Lower lobe of right lung (tissue), 2 donors: ENCODE measurements at regions not wholly inside any gene's neighbourhood (a gene's known extent, or its start where the extent isn't known, plus 50 kb on each side); places are given as distances from the start of the nearest gene placed in this dataset.
A peak's percentile ranks its signal among the peaks of the same experiment; 100 is the strongest.

ENCODE experiments used
- ATAC-seq, 2 donors: fragments of 200-7000 bp; cut with Tn5 transposase; one replicate each; pipeline ENCODE4 v1.9.1; 2020 to 2022; ENCODE audit warnings: mild to moderate bottlenecking in 2 of 2, moderate library complexity in 2 of 2
- DNase-seq: peaks from one replicate; pipeline ENCODE4 v3.0.0-alpha.2; 2020
- H3K27ac ChIP-seq: fragments of 200-600 bp; one replicate; pipeline ENCODE4 v1.8.0; 2022
- H3K27me3 ChIP-seq: fragments of 200-600 bp; one replicate; pipeline ENCODE4 v1.8.0; 2022; ENCODE audit warnings: low read depth
- H3K36me3 ChIP-seq: fragments of 200-600 bp; one replicate; pipeline ENCODE4 v1.8.0; 2022; ENCODE audit warnings: mild to moderate bottlenecking
- H3K4me1 ChIP-seq: fragments of 200-600 bp; one replicate; pipeline ENCODE4 v1.8.0; 2022
- H3K4me3 ChIP-seq: fragments of 200-600 bp; one replicate; pipeline ENCODE4 v1.8.0; 2022; ENCODE audit warnings: mild to moderate bottlenecking
- H3K9me3 ChIP-seq: fragments of 200-600 bp; one replicate; pipeline ENCODE4 v1.8.0; 2022
- intact Hi-C: fragments of 100-400 bp; cut with DNase I; formaldehyde crosslinking; loops from one replicate; pipeline ENCODE4 v1.11.0; 2022
- TF ChIP-seq, protein P1 (sequence below): fragments of 200-600 bp; IDR thresholded peaks from one replicate; pipeline ENCODE4 v1.8.0; 2022; ENCODE audit warnings: antibody characterized with exemption, mild to moderate bottlenecking
- donor health status: DM: no; HTN: yes; CAD: no; lungs with severe emphysema.

DNA sequence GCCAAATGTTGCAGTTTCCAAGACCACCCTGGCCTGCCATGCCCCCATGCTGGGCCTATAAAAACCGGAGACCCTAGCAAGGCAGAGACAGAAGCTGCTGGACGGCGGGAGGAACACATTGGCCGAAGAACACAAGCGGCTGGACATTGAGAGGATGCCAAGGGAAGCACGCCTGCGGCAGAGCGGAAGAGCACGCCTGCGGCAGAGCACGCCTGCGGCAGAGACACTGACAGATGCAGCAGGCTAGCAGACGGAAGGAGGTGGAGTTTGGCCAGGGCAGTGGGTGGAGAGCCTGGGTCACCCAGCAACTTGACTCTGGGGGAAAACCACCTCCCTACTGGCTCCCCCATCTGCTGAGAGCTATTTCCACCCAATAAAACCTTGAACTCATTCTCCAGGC is 322.3 kb upstream of the TBL1XR1 start:
- intact Hi-C loops: no loop called here
- H3K4me3 ChIP-seq: no peak overlapping the region
- TF ChIP-seq, protein P1, sequence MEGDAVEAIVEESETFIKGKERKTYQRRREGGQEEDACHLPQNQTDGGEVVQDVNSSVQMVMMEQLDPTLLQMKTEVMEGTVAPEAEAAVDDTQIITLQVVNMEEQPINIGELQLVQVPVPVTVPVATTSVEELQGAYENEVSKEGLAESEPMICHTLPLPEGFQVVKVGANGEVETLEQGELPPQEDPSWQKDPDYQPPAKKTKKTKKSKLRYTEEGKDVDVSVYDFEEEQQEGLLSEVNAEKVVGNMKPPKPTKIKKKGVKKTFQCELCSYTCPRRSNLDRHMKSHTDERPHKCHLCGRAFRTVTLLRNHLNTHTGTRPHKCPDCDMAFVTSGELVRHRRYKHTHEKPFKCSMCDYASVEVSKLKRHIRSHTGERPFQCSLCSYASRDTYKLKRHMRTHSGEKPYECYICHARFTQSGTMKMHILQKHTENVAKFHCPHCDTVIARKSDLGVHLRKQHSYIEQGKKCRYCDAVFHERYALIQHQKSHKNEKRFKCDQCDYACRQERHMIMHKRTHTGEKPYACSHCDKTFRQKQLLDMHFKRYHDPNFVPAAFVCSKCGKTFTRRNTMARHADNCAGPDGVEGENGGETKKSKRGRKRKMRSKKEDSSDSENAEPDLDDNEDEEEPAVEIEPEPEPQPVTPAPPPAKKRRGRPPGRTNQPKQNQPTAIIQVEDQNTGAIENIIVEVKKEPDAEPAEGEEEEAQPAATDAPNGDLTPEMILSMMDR: no peak

GRCh38 chr3:177521305-177521704 is 324.0 kb upstream of the TBL1XR1 start:
- Histone ChIP-seq H3K36me3 (no peaks in the 10 kb centered on the region), H3K9me3 (no peaks in the 10 kb centered on the region), H3K27me3 (no peaks in the 10 kb centered on the region), H3K4me3 (no peak overlapping the region), H3K4me1 (peaks cover 16% of the 10 kb centered on the region), H3K27ac (no peak overlapping the region)
- peak; percentile 84 for DNase-seq
- peak; percentile 90 to 96 for ATAC-seq
- TF ChIP-seq, protein P1: peak; percentile 41
- intact Hi-C loops: no loop called here

More for the DNA sequence above, 322.3 kb upstream of the TBL1XR1 start:
- Histone ChIP-seq H3K27ac (no peak overlapping the region), H3K36me3 (no peaks in the 10 kb centered on the region), H3K4me1 (peaks cover 19% of the 10 kb centered on the region), H3K27me3 (no peaks in the 10 kb centered on the region), H3K9me3 (no peaks in the 10 kb centered on the region)
- DNase-seq: no peak
- no peak for ATAC-seq

DNA sequence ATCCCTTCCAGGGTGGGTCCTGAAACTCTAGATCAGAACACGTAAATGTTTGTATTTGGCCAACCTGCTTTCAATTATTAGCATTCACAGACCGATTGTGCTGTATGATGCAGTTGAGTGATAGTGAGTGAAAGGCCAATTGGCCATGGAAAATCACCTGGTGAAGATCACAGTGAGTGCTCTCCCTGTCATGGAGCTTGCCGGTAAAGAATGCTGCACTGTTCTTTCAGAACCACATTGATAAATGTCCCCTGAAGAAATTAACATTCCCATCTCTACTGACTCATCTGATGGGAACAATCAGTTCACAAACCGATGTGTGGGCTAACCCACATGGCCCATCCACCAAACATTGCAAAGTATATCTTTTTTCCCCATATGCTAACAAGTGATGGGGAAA is 324.8 kb upstream of the TBL1XR1 start:
- Histone ChIP-seq H3K36me3 (no peaks in the 10 kb centered on the region), H3K27me3 (no peaks in the 10 kb centered on the region), H3K4me1 (peaks cover 17% of the 10 kb centered on the region), H3K9me3 (no peaks in the 10 kb centered on the region), H3K27ac (no peak overlapping the region), H3K4me3 (no peak overlapping the region)
- intact Hi-C loops: no loop called here
- ATAC-seq (no peak), DNase-seq (no peak)
- TF ChIP-seq, protein P1: no peak

GRCh38 chr3:177523067-177523675 is 325.9 kb upstream of the TBL1XR1 start:
- Histone ChIP-seq H3K4me1 (peaks cover 17% of the 10 kb centered on the region), H3K9me3 (no peaks in the 10 kb centered on the region), H3K27me3 (no peaks in the 10 kb centered on the region), H3K4me3 (no peak overlapping the region), H3K27ac (no peak overlapping the region), H3K36me3 (no peaks in the 10 kb centered on the region)
- DNase-seq (no peak), ATAC-seq (no peak)
- TF ChIP-seq, protein P1: no peak
- intact Hi-C loops: no loop called here

GRCh38 chr3:177523872-177524438 is 326.7 kb upstream of the TBL1XR1 start:
- no peak for DNase-seq
- no peak for ATAC-seq
- TF ChIP-seq, protein P1: no peak
- Histone ChIP-seq H3K4me3 (no peak overlapping the region), H3K36me3 (no peaks in the 10 kb centered on the region), H3K27me3 (no peaks in the 10 kb centered on the region), H3K4me1 (peaks cover 17% of the 10 kb centered on the region), H3K9me3 (no peaks in the 10 kb centered on the region), H3K27ac (no peak overlapping the region)
- intact Hi-C loops: no loop called here
